ENCODE measurements at regions not wholly inside any gene's neighbourhood (a gene's known extent, or its start where the extent isn't known, plus 50 kb on each side); places are given as distances from the start of the nearest gene placed in this dataset.
"Not testable (repeated sequence)": the region's sequence is repeated elsewhere in the genome, so short reads cannot be mapped to it uniquely, and the experiment has no call there.

GRCh38 chr5:63217422-63217821 is 638.8 kb downstream of the LRRC70 start:
- DNase-seq (ENCODE audit: insufficient read length, low spot score) = no peak
- no peak for FAIRE-seq
- no peak for TF ChIP-seq CTCF (IDR thresholded peaks at IDR 0.05; ENCODE audit: insufficient read depth, missing control alignments)

- FAIRE-seq (no peak), DNase-seq (ENCODE audit: insufficient read length, low spot score) (no peak)
- TF ChIP-seq CTCF (IDR thresholded peaks at IDR 0.05; ENCODE audit: insufficient read depth, missing control alignments) = no peak
Measured at GRCh38 chr5:63213256-63213655, 634.6 kb downstream of the LRRC70 start.

- FAIRE-seq (no peak), DNase-seq (ENCODE audit: insufficient read length, low spot score) (no peak)
- no peak for TF ChIP-seq CTCF (IDR thresholded peaks at IDR 0.05; ENCODE audit: insufficient read depth, missing control alignments)
Measured at GRCh38 chr5:63211448-63212132, 633.0 kb downstream of the LRRC70 start.

- no peak for TF ChIP-seq CTCF (IDR thresholded peaks at IDR 0.05; ENCODE audit: insufficient read depth, missing control alignments)
- FAIRE-seq (no peak), DNase-seq (ENCODE audit: insufficient read length, low spot score) (no peak)
Measured at GRCh38 chr5:63205976-63206375, 627.4 kb downstream of the LRRC70 start.

GRCh38 chr5:63201738-63202137 is 623.1 kb downstream of the LRRC70 start:
- no peak for DNase-seq (ENCODE audit: insufficient read length, low spot score)
- no peak for TF ChIP-seq CTCF (IDR thresholded peaks at IDR 0.05; ENCODE audit: insufficient read depth, missing control alignments)
- FAIRE-seq = no peak

- DNase-seq (ENCODE audit: insufficient read length, low spot score) (no peak), FAIRE-seq (no peak)
- TF ChIP-seq CTCF (IDR thresholded peaks at IDR 0.05; ENCODE audit: insufficient read depth, missing control alignments) = no peak
Measured at GRCh38 chr5:63194126-63194525, 615.5 kb downstream of the LRRC70 start.

- not testable (repeated sequence) for DNase-seq (ENCODE audit: insufficient read length, low spot score); FAIRE-seq
Measured at GRCh38 chr5:63180190-63180589, 601.6 kb downstream of the LRRC70 start.

- no peak for FAIRE-seq
- DNase-seq (ENCODE audit: insufficient read length, low spot score) = no peak
- TF ChIP-seq CTCF (IDR thresholded peaks at IDR 0.05; ENCODE audit: insufficient read depth, missing control alignments) = no peak
Measured at GRCh38 chr5:63175850-63176249, 597.2 kb downstream of the LRRC70 start.

All from D721Med (cell line).